HL-60/S4 treated with retinoic acid at 250 ng/mL for 4 days and 3 days (cell line): ENCODE measurements at regions not wholly inside any gene's neighbourhood (a gene's known extent, or its start where the extent isn't known, plus 50 kb on each side); places are given as distances from the start of the nearest gene placed in this dataset.

Source experiments
- in situ Hi-C: fragments of 300-500 bp; cut with MboI; formaldehyde crosslinking; loops from 2 replicates; pipeline ENCODE4 v1.7.0; 2022; ENCODE audit warnings: low sequenced_read_pairs

GRCh38 chr2:145484448-145485097 lies 964.7 kb upstream of the ZEB2 start:
- in situ Hi-C loops, result no loop called here

GRCh38 chr2:145483854-145484253 lies 963.9 kb upstream of the ZEB2 start:
- in situ Hi-C loops, result no loop called here

GRCh38 chr2:145481334-145481922 lies 961.5 kb upstream of the ZEB2 start:
- in situ Hi-C loops, result no loop called here

DNA sequence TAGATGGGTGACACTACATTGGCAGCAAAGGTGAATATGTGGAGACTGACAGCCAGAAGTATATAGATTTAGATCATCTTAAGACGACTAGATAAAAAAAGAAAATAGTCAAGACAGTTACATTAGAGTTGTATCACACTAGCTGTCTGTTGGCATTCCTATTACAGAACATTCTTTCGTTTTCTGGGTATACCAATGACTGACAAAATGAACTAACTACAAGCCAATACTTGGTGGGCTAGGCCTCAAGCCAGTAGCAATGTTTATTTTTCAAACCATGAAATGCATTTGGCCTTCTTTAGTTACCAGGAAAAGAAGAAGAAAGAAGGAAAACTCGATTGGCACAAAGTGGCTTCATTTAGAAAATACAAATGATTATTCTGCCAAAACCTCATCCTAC lies 944.9 kb upstream of the ZEB2 start:
- in situ Hi-C loops, result no loop called here

GRCh38 chr2:145460112-145460511 lies 940.2 kb upstream of the ZEB2 start:
- in situ Hi-C loops, result no loop called here

- in situ Hi-C loops, result no loop called here
Measured at GRCh38 chr2:145431181-145431951, 911.4 kb upstream of the ZEB2 start.

DNA sequence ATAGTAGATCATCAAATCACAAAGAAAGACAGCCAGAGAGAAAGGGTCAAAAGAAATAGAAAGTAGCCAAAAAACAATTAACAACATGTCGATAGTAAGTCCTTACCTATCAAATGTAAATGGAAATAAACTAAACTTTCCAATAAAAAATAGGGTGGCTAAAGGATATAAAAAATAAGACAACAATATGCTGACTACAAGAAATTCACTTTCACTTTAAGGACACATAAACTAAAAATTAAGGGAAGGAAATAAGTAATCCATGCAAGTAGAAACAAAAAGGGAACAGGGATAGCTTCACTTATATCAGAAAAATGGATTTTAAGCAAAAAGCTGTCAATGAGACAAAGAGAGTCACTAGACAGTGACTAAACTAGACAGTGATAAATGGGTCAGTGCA lies 903.9 kb upstream of the ZEB2 start:
- in situ Hi-C loops, result no loop called here

GRCh38 chr2:145422576-145422975 lies 902.7 kb upstream of the ZEB2 start:
- in situ Hi-C loops, result no loop called here

DNA sequence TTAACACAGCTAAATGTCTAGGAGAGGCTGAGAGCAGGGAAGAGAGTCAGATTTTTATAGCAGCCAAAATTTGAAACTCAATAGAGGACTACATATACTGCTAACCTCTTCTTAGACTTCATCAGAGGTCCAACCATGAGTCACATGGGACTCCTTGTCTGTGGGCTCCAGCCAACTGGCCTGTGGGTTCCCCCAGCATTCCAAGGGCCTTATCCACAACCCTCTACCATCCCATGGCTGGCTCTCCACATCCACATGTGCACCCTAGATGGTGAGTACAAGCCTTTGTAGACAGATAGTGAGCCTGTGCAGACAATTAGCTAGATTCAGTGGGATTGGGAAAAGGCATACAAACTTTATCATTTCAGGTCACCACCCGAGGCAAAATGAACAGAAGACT lies 901.9 kb upstream of the ZEB2 start:
- in situ Hi-C loops, result no loop called here

- in situ Hi-C loops, result no loop called here
Measured at GRCh38 chr2:145416640-145417039, 896.7 kb upstream of the ZEB2 start.

DNA sequence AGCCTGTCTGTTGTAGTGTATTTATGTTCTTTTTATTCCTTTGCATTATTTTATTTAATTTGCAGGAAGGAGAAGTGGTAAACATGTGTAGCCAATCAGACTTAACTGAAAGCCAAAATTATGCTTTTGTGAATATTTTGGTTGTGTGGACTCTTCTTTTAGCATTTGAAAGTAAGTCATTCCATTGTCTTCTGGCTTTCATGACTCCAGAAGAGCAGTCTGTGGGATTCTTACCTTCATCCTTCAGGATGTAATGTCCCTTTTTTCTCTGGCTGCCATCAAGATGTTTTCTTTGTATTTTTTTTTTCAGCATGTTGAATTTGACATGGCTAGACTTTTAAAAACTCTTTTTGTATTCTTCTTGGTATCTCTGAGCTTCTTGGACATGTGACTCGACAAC lies 895.2 kb upstream of the ZEB2 start:
- in situ Hi-C loops, result no loop called here

- in situ Hi-C loops, result no loop called here
Measured at GRCh38 chr2:145413261-145414030, 893.5 kb upstream of the ZEB2 start.

GRCh38 chr2:145412155-145412554 lies 892.2 kb upstream of the ZEB2 start:
- in situ Hi-C loops, result no loop called here

GRCh38 chr2:145411493-145411892 lies 891.6 kb upstream of the ZEB2 start:
- in situ Hi-C loops, result no loop called here

- in situ Hi-C loops, result no loop called here
Measured at GRCh38 chr2:145410086-145410485, 890.2 kb upstream of the ZEB2 start.

DNA sequence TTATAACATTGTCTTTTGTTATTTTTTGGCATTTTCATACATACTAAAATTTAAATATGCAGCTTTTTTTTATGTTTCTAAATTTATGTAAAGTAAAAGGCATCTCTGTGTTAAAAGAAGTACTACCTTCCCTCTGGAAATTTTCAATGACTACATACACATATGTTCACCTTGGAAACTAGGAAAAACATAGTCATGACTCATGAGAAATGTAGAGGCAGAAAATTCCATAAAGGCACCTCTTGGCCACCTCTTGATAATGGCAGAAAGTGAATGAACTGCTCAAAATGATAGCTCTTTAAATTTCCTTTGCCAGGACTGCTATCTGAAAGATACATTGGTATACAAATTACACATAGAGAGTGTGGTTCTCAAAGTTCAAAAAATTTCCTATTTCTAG lies 889.1 kb upstream of the ZEB2 start:
- in situ Hi-C loops, result no loop called here

GRCh38 chr2:145404690-145405089 lies 884.8 kb upstream of the ZEB2 start:
- in situ Hi-C loops, result no loop called here

- in situ Hi-C loops, result no loop called here
Measured at GRCh38 chr2:145402706-145403277, 882.9 kb upstream of the ZEB2 start.

DNA sequence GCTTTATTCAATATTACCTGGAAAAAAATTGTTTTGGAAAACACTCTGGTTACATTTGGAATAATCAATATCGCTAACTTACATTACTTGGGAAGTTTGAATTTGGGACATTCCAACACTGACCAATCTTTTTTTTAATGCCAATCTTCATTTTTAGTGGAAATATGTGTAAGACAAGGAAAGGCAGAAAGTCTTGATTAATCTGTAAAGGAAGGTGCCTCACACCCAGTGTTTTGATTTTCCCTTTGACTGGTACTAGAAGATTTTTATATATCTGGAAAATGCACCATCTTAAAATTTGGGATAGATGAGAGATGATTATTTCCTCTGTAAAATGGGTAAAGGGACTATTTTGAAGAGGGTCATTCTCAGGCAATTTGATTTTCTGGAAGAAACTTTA lies 879.2 kb upstream of the ZEB2 start:
- in situ Hi-C loops, result no loop called here

GRCh38 chr2:145394181-145394580 lies 874.3 kb upstream of the ZEB2 start:
- in situ Hi-C loops, result no loop called here

DNA sequence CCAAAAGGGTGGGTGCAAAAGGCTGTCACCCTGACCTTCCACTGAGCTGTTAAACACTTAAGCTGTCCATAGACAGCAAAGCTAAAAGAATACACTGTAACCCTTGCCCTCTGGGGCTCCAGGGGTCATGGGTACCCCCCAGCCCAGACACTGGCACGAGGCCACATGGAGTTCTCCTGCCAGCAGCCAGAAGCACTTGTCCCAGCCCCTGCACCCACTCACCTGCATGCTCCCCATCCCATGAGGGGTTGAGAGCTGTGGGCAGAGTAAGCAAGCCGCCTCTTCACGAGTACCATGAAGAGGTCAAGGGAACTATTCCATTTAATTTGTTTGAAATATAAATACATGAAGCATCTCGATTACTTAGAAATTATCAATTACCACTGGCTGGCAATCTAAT lies 867.1 kb upstream of the ZEB2 start:
- in situ Hi-C loops, result no loop called here
